ENCODE measurements at regions not wholly inside any gene's neighbourhood (a gene's known extent, or its start where the extent isn't known, plus 50 kb on each side); places are given as distances from the start of the nearest gene placed in this dataset.

DNA sequence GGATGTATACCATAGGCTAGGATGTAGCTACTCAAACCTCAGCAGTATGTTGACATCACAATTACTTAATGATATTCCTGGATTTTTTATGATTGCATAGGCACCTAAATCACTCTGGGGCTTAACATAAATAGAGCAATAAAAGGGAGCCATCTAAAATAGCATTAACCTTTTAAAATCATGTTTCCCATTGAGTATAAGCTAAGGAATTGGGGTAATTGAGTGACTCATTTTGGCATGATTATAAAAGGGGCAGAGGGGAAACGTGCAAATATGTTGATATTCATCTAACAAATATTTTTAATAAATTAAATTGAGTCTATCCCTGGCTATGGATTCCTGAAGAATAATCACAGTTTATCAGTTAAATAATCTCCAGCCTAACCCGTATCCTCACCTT is 74.0 kb upstream of the ADGRF1 start:
- no peak for DNase-seq (ENCODE audit: low spot score)

DNA sequence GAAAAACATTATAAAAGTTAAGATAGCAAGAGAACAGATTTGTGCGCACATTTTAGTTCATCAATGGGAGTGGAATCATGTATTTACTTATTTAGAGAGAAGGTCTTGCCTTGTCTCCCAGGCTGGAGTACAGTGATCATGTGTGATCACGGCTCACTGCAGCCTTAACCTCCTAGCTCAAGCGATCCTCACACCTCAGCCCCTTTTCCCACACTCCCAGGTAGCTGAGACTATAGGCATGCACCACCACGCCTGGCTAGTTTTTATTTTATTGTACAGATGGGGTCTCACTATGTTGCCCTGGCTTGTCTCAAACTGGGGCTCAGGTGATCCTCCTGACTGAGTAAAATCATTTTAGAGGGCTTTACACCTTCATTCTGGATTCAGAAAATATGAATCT is 72.3 kb upstream of the ADGRF1 start:
- no peak for DNase-seq (ENCODE audit: low spot score)

DNA sequence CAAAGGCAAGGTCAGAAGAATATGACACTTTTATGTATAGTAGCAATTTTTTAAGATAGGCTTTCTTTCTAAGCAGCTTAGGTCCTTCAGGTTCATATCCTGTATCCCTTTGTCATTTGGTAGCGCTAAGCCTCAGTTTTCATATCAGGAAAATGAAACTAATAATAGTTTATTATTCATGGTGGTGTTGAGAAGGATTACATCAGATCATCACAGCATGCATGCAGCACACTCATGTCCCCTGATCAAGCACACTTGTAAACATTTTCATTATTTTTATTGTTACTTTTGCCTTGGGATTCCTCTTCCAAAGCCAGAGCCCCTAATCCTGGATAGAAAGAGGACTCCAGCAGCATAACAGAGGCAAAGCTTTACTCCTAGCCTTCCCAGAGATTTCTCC is 70.2 kb upstream of the ADGRF1 start:
- no peak for DNase-seq (ENCODE audit: low spot score)

DNA sequence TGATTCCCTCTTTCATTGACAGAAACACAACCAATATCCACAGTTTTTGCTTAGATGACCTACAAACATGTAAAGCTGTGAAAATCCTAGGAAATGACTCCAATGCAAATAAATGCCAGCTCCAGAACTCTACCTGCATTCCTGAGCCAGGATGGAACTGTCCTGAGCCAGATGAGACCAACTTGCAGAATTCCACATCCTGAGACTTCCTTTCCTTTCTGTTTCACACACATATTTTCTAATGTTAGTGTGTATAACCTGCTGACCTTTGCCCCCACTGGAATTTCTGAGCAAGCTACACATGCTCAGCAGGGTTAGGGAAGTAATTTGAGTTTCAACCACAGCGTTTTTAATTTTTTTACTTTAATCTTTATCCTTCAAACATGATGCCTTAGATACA is 69.6 kb upstream of the ADGRF1 start:
- no peak for DNase-seq (ENCODE audit: low spot score)

DNA sequence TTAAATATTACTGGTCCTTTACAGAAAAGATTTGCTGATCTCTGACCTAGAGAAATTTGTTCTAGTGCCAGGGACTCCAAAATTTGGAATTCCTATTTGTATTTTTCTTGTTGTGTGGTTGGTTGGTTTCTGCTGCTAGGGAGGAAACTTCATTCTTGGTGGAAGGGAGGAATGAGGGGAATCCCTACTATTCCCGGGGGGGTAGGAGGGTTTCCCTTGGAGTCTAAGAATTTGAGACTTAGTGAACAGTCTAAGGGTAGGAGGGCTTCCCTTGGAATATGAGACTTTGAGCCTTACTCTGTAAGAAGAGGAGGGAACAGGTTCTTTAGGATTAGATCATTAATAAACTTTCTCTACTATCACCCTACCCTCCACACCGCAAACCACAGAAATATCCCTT is 67.1 kb upstream of the ADGRF1 start:
- DNase-seq (ENCODE audit: low spot score): no peak

DNA sequence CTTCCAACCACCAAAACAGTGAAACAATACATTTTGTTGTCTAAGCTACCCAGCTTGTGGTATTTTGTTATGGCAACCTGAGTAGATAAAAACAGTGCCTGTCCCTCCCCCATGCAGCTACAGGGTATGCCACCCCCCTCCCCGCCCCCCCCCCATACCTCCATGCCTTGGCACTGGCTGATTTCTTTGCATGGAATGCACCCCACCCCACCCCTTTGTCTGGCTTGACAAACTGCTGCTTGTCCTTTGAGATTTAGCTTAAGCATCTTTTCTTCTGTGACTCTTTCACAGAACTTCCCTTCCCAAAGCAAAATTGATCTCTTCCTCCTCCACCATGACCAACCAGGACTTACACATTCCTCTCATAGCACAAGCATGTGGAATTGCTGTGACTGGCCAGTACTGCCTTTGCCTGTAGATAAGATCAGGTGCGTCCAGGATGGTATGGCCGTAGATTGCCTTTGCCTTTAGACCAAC is 64.6 kb upstream of the ADGRF1 start:
- DNase-seq (ENCODE audit: low spot score): no peak

DNA sequence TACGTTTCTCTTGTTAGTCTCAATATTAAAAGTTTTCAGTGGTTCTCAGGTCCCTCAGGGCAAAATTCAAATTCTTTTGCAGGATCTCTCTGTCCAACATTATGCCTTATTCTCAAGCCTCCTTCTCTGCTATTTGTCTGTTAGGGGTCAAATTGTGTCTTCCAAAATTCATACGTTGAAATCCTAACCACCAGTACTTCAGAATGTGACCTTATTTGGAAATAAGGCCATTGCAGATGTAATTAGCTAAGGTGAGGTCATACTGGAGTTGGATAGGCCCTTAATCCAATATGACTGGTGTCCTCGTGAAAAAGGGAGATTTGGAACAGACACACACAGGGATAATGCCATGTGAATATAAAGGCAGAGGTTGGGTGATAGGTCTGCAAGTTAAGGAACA is 64.1 kb upstream of the ADGRF1 start:
- DNase-seq (ENCODE audit: low spot score): no peak

DNA sequence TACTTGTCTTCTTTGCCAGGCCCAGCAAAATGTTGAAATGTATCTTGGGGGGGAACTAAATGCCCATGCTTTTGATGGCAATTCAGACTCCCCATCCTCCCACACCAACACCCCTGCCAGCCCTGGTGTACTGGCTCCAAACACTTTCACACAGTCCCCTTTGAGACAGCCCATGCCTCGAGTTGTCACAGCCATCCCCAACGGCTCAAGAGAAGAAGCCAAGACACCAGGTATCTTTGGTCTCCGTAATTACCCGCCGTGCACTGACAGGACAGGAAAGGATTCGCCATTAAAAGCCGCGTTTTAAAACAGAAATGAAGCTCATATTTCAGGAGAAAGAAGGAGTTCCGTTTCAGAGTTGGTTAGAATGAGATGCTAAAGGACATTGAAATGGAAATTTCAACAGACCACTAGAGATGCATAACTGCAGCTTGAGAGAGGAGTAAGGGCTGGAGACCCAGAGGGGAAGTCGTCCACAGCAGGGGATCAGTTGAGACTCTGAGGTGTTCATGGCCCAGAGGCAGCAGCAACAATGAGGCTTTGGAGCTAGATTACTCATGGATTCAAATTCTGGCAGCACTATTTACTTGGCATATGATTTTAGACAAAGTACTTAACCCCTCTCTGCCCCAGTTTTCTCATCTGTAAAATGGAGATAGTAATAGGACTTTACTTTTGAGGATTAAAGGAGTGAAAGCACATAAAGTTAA is 63.5 kb upstream of the ADGRF1 start:
- no peak for DNase-seq (ENCODE audit: low spot score)

DNA sequence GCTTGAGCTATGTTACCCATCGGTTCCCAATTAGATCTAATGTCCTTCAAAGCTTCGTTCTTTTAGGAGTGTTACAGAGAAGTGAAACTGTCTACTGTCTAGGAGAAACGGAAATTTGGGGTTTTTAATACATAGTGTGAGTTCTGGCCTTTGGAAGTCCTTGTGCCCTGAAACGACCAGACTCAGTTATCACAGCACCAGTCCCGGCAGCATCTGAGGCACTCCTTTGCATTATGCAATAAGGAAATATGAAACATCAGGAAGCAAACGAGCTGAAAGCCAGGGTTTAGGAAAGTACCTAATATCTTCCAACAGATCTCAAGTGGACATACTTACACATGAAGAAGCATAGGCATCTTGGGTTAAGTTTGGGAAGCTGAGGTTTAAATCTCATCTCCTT is 61.8 kb upstream of the ADGRF1 start:
- no peak for DNase-seq (ENCODE audit: low spot score)

DNA sequence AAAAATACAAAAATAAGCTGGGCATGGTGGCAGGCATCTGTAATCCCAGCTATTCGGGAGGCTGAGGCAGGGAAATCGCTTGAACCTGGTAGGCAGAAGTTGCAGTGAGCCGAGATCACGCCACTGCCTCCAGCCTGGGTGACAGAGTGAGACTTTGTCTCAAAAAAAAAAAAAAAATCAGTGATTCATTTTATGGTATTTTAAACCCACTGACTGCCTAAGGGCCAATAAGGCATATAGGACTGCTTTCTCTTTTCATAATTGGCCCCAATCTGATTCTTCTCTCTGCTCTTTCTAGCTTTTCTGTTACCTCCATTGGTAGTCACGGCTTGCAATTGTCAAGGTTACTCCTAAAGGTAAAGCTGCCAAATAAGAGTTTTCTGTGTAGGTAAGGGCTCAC is 60.2 kb upstream of the ADGRF1 start:
- no peak for DNase-seq (ENCODE audit: low spot score)

DNA sequence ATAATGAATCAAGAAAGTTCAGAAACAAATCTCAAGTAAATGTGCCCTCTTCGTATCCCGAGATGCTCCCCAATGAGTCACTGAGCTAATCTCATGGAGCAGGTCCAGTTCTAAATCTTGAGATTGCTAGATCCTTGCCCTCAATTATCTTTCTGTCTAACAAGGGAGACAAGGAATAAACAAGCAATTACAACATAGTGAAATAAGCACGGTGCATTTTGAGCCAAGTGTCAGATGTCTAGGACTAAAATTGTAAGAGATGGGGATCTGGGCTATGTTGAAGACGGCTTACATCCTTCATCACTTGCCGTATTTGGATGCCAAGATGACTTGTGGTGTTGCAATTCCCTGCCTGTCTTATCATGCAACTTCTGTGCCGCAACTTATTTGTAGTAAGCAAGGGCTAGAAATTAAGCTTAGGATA is 56.5 kb upstream of the ADGRF1 start:
- DNase-seq (ENCODE audit: low spot score): no peak

DNA sequence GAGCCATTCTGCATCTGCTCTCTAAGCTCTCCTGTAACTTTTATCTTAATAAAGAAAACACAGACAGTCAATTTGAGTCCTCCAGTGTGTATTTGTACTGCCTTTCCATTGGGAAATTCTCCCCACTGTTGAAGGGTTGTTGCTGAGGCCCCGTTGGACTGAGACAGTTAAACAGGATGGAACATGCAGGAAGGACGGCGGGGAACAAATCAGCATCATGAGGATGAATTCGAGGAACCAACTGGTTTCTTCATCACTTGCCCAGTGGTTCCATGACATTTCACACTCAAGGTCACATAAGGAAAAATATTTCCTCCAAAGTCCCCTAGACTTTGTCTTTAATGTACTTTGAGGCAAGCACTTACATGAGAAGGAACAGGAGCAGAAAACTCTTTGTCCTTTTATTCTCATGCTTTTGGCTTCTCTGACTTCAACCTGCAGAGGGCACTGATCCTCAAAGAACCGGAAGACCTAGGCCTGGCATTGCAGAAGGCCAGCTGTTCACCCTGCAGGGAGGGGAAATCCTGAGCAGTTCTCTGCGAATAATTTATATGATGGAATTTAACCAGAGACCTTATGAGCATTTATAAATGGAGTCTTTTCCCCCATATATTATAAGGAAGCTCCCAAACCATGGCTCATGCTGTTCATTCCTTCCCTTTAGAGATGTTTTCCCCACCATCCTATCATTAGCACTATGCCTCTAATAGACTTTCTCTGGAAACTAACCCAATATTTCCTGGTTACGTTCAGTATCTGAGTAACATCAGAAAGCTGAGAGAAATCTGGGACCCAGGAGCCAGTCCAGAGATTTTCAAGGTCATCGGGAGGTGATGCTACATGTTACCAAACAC is 55.2 kb upstream of the ADGRF1 start:
- peak; percentile 57 for DNase-seq (ENCODE audit: low spot score)

DNA sequence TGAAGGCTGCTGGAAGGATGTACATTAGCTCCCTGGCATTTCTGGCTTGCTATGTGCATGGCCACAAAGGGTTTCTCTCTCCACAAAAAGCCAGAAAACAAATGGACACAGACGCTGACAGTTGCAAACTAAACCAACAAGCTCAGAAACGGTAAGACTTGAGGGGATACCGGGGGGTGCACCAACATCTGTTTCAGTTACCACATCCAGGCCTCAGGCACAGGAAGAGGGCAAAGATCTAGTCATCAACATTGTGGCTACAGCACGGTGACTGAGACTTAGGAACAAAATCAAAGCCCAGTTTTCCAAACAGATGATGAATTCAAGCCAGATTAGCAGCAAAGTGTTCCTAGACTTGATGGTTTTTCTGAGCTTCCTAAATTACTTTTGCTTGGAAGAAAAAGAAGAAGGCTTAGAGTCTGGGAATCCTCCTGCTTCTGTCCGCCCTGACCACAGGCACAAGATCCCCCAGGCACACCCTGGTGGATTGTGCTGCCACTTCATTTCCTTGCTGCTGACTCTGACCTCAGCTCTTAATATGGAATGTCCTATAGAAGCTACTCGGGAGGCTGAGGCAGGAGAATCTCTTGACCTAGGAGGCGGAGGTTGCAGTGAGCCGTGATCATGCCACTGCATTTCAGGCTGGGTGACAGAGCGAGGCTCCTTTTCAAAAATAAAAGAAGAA is 54.2 kb upstream of the ADGRF1 start:
- no peak for DNase-seq (ENCODE audit: low spot score)

DNA sequence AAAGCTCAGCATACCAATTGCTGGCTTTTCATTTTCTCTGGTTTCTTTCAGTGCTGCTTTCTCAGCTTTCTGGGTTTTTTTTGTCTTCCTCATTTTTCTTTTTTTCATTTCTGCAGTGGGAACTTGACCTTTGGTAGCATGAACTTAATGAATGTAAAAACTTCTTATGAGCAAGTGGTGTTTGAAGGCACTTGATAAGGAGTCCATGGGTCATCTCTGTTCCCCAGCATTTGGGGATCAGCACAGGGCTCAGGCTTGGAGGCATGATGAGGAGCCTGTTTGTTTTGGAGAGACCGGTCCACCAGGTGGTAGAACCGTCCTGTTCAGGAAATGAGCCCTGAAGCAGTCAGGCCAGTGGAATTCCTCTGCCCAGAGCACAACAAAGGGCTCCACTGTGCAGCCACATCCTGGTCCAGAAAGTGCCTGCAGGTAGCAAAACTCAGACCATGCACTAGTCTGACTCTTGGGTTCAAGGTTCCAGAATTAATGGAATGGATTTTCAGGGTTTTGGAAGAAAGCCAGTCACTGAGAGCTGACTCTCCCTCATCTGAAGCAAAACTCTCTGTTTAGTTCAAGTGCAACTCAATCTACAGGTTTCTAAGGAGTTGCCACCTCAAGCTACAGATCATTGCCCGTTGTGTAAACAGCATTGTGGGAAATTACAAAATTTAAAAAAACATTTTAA is 52.3 kb upstream of the ADGRF1 start:
- no peak for DNase-seq (ENCODE audit: low spot score)

DNA sequence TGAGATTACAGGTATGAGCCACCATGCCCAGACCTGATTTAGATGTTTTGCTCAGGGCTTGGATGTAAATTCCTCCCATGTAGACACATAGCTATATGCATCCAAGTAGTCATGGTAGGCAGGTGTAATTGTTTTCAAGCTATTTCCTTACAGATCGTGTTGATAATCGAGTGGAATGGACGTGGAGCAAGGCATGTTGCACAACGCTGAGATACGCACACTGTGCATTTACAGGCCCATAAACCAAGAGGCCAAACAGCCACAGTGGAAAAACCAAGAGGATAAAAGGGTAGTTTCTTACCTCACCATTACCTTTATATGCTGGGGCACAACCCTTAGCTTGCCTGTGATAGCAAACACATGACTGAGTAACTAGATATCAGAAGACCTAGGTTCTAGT is 51.0 kb upstream of the ADGRF1 start:
- no peak for DNase-seq (ENCODE audit: low spot score)

DNA sequence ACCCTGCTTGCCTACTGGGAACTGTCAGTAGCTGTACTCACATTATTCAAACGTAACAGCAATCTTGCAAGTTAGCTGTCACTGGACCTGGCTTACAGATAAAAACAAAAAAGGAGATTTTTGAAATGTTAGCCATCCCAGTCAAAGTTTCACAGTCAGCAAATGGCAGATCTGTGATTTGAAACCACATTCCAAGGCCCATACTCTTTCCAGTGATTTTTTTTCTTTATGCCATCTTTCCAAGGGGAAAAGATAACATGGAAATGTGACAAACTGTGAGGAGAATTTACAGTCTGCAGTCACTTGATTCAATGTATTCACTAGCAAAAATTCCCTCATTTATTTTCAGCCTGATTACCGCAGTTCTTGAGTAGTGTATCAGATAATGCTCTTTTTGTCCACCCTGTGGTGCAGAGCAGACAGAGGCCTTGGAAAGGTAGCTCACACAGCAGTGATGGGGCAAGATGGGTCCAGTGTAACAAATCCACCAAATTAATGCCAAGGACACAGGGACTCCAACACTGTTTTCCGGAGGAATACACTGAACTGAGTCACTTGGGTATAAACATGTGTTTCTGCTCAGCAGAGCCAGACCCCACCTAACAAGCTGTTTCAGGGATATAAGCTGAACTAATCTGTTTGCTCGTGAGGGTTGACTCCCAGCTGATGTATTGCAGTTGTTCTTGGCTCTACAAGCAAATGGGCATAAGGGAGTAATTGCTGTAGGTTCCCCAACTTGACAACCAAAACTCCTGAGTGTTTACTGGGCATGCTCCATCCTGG is 49.9 kb upstream of the ADGRF1 start:
- DNase-seq (ENCODE audit: low spot score): no peak
